ENCODE measurements at regions not wholly inside any gene's neighbourhood (a gene's known extent, or its start where the extent isn't known, plus 50 kb on each side); places are given as distances from the start of the nearest gene placed in this dataset.

DNA sequence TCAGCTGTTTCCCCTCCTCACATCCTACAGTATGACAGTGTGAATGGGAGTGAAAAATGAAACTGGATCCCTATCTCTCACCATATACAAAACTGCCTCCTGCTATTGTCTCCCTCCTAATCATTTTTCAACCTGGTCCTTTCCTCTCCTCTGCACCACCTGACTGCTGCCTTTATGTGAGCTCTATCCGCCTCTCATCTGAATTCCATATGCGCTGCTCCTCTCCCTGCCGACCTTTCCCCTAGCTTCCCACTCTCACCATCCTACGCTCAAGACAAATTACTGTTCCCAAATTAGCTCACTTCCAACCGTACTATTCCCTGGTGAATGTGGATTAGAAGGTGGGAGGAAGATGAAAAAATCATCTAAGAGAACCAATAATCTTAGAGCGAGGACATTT lies 148.4 kb upstream of the FBXL4 start:
- TF ChIP-seq, protein P1, sequence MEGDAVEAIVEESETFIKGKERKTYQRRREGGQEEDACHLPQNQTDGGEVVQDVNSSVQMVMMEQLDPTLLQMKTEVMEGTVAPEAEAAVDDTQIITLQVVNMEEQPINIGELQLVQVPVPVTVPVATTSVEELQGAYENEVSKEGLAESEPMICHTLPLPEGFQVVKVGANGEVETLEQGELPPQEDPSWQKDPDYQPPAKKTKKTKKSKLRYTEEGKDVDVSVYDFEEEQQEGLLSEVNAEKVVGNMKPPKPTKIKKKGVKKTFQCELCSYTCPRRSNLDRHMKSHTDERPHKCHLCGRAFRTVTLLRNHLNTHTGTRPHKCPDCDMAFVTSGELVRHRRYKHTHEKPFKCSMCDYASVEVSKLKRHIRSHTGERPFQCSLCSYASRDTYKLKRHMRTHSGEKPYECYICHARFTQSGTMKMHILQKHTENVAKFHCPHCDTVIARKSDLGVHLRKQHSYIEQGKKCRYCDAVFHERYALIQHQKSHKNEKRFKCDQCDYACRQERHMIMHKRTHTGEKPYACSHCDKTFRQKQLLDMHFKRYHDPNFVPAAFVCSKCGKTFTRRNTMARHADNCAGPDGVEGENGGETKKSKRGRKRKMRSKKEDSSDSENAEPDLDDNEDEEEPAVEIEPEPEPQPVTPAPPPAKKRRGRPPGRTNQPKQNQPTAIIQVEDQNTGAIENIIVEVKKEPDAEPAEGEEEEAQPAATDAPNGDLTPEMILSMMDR (conservative IDR thresholded peaks at IDR 0.05; ENCODE audit: low read depth, low read length) = no peak
- TF ChIP-seq EZH2 (IDR thresholded peaks at IDR 0.05; ENCODE audit: borderline replicate concordance, low read depth, low read length, poor library complexity, severe bottlenecking) = no peak

Data from A673 (cell line).